ENCODE measurements at regions not wholly inside any gene's neighbourhood (a gene's known extent, or its start where the extent isn't known, plus 50 kb on each side); places are given as distances from the start of the nearest gene placed in this dataset.

GRCh38 chr1:234735476-234735875 is 125.5 kb upstream of the IRF2BP2 start:
- no peak for TF ChIP-seq POLR2A (IDR thresholded peaks at IDR 0.05)
- TF ChIP-seq, protein P1, sequence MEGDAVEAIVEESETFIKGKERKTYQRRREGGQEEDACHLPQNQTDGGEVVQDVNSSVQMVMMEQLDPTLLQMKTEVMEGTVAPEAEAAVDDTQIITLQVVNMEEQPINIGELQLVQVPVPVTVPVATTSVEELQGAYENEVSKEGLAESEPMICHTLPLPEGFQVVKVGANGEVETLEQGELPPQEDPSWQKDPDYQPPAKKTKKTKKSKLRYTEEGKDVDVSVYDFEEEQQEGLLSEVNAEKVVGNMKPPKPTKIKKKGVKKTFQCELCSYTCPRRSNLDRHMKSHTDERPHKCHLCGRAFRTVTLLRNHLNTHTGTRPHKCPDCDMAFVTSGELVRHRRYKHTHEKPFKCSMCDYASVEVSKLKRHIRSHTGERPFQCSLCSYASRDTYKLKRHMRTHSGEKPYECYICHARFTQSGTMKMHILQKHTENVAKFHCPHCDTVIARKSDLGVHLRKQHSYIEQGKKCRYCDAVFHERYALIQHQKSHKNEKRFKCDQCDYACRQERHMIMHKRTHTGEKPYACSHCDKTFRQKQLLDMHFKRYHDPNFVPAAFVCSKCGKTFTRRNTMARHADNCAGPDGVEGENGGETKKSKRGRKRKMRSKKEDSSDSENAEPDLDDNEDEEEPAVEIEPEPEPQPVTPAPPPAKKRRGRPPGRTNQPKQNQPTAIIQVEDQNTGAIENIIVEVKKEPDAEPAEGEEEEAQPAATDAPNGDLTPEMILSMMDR (IDR thresholded peaks at IDR 0.05), result no peak
